ENCODE measurements at regions not wholly inside any gene's neighbourhood (a gene's known extent, or its start where the extent isn't known, plus 50 kb on each side); places are given as distances from the start of the nearest gene placed in this dataset.

GRCh38 chr1:29674627-29675326 lies 438.5 kb downstream of the PTPRU start:
- Histone ChIP-seq H3K4me3 (ENCODE audit: low read depth in 1 of 2, low read length in 2 of 2) (no peak overlapping the region), H3K9ac (ENCODE audit: low read length) (no peak overlapping the region), H3K4me1 (ENCODE audit: insufficient read depth, low read length) (no peaks in the 10 kb centered on the region), H3K36me3 (ENCODE audit: insufficient read depth, low read length) (no peaks in the 10 kb centered on the region), H3K27me3 (ENCODE audit: control insufficient read depth in 1 of 2, insufficient read depth in 2 of 2, low read length in 2 of 2) (no peaks in the 10 kb centered on the region), H3K9me3 (ENCODE audit: low read length) (no peaks in the 10 kb centered on the region), H3K27ac (ENCODE audit: low read depth, low read length) (no peak overlapping the region)

- Histone ChIP-seq H3K27me3 (ENCODE audit: control insufficient read depth in 1 of 2, insufficient read depth in 2 of 2, low read length in 2 of 2) (no peaks in the 10 kb centered on the region), H3K4me3 (ENCODE audit: low read depth in 1 of 2, low read length in 2 of 2) (no peak overlapping the region), H3K9ac (ENCODE audit: low read length) (no peak overlapping the region), H3K27ac (ENCODE audit: low read depth, low read length) (no peak overlapping the region), H3K36me3 (ENCODE audit: insufficient read depth, low read length) (no peaks in the 10 kb centered on the region), H3K9me3 (ENCODE audit: low read length) (no peaks in the 10 kb centered on the region), H3K4me1 (ENCODE audit: insufficient read depth, low read length) (no peaks in the 10 kb centered on the region)
Observed at GRCh38 chr1:29673669-29674626, 437.6 kb downstream of the PTPRU start.

GRCh38 chr1:29673228-29673500 lies 436.8 kb downstream of the PTPRU start:
- no peak overlapping the region for H3K4me3 ChIP-seq (ENCODE audit: low read depth in 1 of 2, low read length in 2 of 2)
- no peaks in the 10 kb centered on the region for H3K36me3 ChIP-seq (ENCODE audit: insufficient read depth, low read length)
- no peak overlapping the region for H3K27ac ChIP-seq (ENCODE audit: low read depth, low read length)
- H3K27me3 ChIP-seq (ENCODE audit: control insufficient read depth in 1 of 2, insufficient read depth in 2 of 2, low read length in 2 of 2) = no peaks in the 10 kb centered on the region
- no peaks in the 10 kb centered on the region for H3K9me3 ChIP-seq (ENCODE audit: low read length)
- H3K9ac ChIP-seq (ENCODE audit: low read length) = no peak overlapping the region
- no peaks in the 10 kb centered on the region for H3K4me1 ChIP-seq (ENCODE audit: insufficient read depth, low read length)

GRCh38 chr1:29672416-29673227 lies 436.3 kb downstream of the PTPRU start:
- H3K4me1 ChIP-seq (ENCODE audit: insufficient read depth, low read length) = no peaks in the 10 kb centered on the region
- no peak overlapping the region for H3K27ac ChIP-seq (ENCODE audit: low read depth, low read length)
- H3K9ac ChIP-seq (ENCODE audit: low read length) = no peak overlapping the region
- H3K36me3 ChIP-seq (ENCODE audit: insufficient read depth, low read length) = no peaks in the 10 kb centered on the region
- H3K27me3 ChIP-seq (ENCODE audit: control insufficient read depth in 1 of 2, insufficient read depth in 2 of 2, low read length in 2 of 2) = no peaks in the 10 kb centered on the region
- no peaks in the 10 kb centered on the region for H3K9me3 ChIP-seq (ENCODE audit: low read length)
- no peak overlapping the region for H3K4me3 ChIP-seq (ENCODE audit: low read depth in 1 of 2, low read length in 2 of 2)

GRCh38 chr1:29671446-29672356 lies 435.4 kb downstream of the PTPRU start:
- Histone ChIP-seq H3K4me1 (ENCODE audit: insufficient read depth, low read length) (no peaks in the 10 kb centered on the region), H3K27me3 (ENCODE audit: control insufficient read depth in 1 of 2, insufficient read depth in 2 of 2, low read length in 2 of 2) (no peaks in the 10 kb centered on the region), H3K9ac (ENCODE audit: low read length) (no peak overlapping the region), H3K27ac (ENCODE audit: low read depth, low read length) (no peak overlapping the region), H3K9me3 (ENCODE audit: low read length) (no peaks in the 10 kb centered on the region), H3K4me3 (ENCODE audit: low read depth in 1 of 2, low read length in 2 of 2) (no peak overlapping the region), H3K36me3 (ENCODE audit: insufficient read depth, low read length) (no peaks in the 10 kb centered on the region)

GRCh38 chr1:29670752-29671151 lies 434.4 kb downstream of the PTPRU start:
- Histone ChIP-seq H3K9ac (ENCODE audit: low read length) (no peak overlapping the region), H3K27me3 (ENCODE audit: control insufficient read depth in 1 of 2, insufficient read depth in 2 of 2, low read length in 2 of 2) (no peaks in the 10 kb centered on the region), H3K27ac (ENCODE audit: low read depth, low read length) (no peak overlapping the region), H3K4me1 (ENCODE audit: insufficient read depth, low read length) (no peaks in the 10 kb centered on the region), H3K9me3 (ENCODE audit: low read length) (no peaks in the 10 kb centered on the region), H3K36me3 (ENCODE audit: insufficient read depth, low read length) (no peaks in the 10 kb centered on the region), H3K4me3 (ENCODE audit: low read depth in 1 of 2, low read length in 2 of 2) (no peak overlapping the region)

GRCh38 chr1:29669912-29670311 lies 433.6 kb downstream of the PTPRU start:
- H3K36me3 ChIP-seq (ENCODE audit: insufficient read depth, low read length) = no peaks in the 10 kb centered on the region
- H3K27ac ChIP-seq (ENCODE audit: low read depth, low read length) = no peak overlapping the region
- H3K9me3 ChIP-seq (ENCODE audit: low read length) = no peaks in the 10 kb centered on the region
- H3K9ac ChIP-seq (ENCODE audit: low read length) = no peak overlapping the region
- no peak overlapping the region for H3K4me3 ChIP-seq (ENCODE audit: low read depth in 1 of 2, low read length in 2 of 2)
- no peaks in the 10 kb centered on the region for H3K4me1 ChIP-seq (ENCODE audit: insufficient read depth, low read length)
- H3K27me3 ChIP-seq (ENCODE audit: control insufficient read depth in 1 of 2, insufficient read depth in 2 of 2, low read length in 2 of 2) = no peaks in the 10 kb centered on the region

GRCh38 chr1:29669158-29669871 lies 433.0 kb downstream of the PTPRU start:
- Histone ChIP-seq H3K4me3 (ENCODE audit: low read depth in 1 of 2, low read length in 2 of 2) (no peak overlapping the region), H3K9me3 (ENCODE audit: low read length) (no peaks in the 10 kb centered on the region), H3K4me1 (ENCODE audit: insufficient read depth, low read length) (no peaks in the 10 kb centered on the region), H3K27ac (ENCODE audit: low read depth, low read length) (no peak overlapping the region), H3K27me3 (ENCODE audit: control insufficient read depth in 1 of 2, insufficient read depth in 2 of 2, low read length in 2 of 2) (no peaks in the 10 kb centered on the region), H3K9ac (ENCODE audit: low read length) (no peak overlapping the region), H3K36me3 (ENCODE audit: insufficient read depth, low read length) (no peaks in the 10 kb centered on the region)

GRCh38 chr1:29668551-29669157 lies 432.3 kb downstream of the PTPRU start:
- Histone ChIP-seq H3K27me3 (ENCODE audit: control insufficient read depth in 1 of 2, insufficient read depth in 2 of 2, low read length in 2 of 2) (no peaks in the 10 kb centered on the region), H3K4me1 (ENCODE audit: insufficient read depth, low read length) (no peaks in the 10 kb centered on the region), H3K36me3 (ENCODE audit: insufficient read depth, low read length) (no peaks in the 10 kb centered on the region)

GRCh38 chr1:29667951-29668350 lies 431.6 kb downstream of the PTPRU start:
- Histone ChIP-seq H3K4me3 (ENCODE audit: low read depth in 1 of 2, low read length in 2 of 2) (no peak overlapping the region), H3K9me3 (ENCODE audit: low read length) (no peaks in the 10 kb centered on the region), H3K36me3 (ENCODE audit: insufficient read depth, low read length) (no peaks in the 10 kb centered on the region), H3K9ac (ENCODE audit: low read length) (no peak overlapping the region), H3K27me3 (ENCODE audit: control insufficient read depth in 1 of 2, insufficient read depth in 2 of 2, low read length in 2 of 2) (no peaks in the 10 kb centered on the region), H3K27ac (ENCODE audit: low read depth, low read length) (no peak overlapping the region), H3K4me1 (ENCODE audit: insufficient read depth, low read length) (no peaks in the 10 kb centered on the region)

More at GRCh38 chr1:29668551-29669157, 432.3 kb downstream of the PTPRU start:
- H3K27ac ChIP-seq (ENCODE audit: low read depth, low read length) = no peak overlapping the region
- no peaks in the 10 kb centered on the region for H3K9me3 ChIP-seq (ENCODE audit: low read length)
- no peak overlapping the region for H3K9ac ChIP-seq (ENCODE audit: low read length)
- no peak overlapping the region for H3K4me3 ChIP-seq (ENCODE audit: low read depth in 1 of 2, low read length in 2 of 2)

All from muscle layer of colon (tissue), 2 donors.